HEK293T (cell line): ENCODE measurements at regions not wholly inside any gene's neighbourhood (a gene's known extent, or its start where the extent isn't known, plus 50 kb on each side); places are given as distances from the start of the nearest gene placed in this dataset.

Experiments
- BHLHE40 ChIP-seq: fragments of 450-650 bp; IDR thresholded peaks from 2 replicates; pipeline ENCODE4 v1.6.1; 2016; ENCODE audit warnings: mild to moderate bottlenecking, moderate library complexity, borderline replicate concordance
- ELF4 ChIP-seq: fragments of 450-650 bp; IDR thresholded peaks from 2 replicates; pipeline ENCODE4 v1.6.1; 2017; ENCODE audit warnings: antibody characterized with exemption
- FOXM1 ChIP-seq: fragments of 450-650 bp; IDR thresholded peaks from 2 replicates; pipeline ENCODE4 v1.6.1; 2017; ENCODE audit warnings: mild to moderate bottlenecking, borderline replicate concordance
- HDGF ChIP-seq: fragments of 450-650 bp; IDR thresholded peaks from 2 replicates; pipeline ENCODE4 v1.6.1; 2017; ENCODE audit warnings: antibody characterized with exemption, borderline replicate concordance
- L3MBTL2 ChIP-seq: fragments of 450-650 bp; conservative IDR thresholded peaks from 2 replicates; pipeline ENCODE4 v1.6.1; 2016; ENCODE audit warnings: mild to moderate bottlenecking
- LEF1 ChIP-seq: fragments of 450-650 bp; IDR thresholded peaks from 2 replicates; pipeline ENCODE4 v1.6.1; 2017; ENCODE audit warnings: mild to moderate bottlenecking, borderline replicate concordance
- NFRKB ChIP-seq: fragments of 450-650 bp; IDR thresholded peaks from 2 replicates; pipeline ENCODE4 v1.6.1; 2016; ENCODE audit warnings: mild to moderate bottlenecking, moderate library complexity
- SP1 ChIP-seq: fragments of 450-650 bp; IDR thresholded peaks from 2 replicates; pipeline ENCODE4 v1.6.1; 2017
- SUZ12 ChIP-seq: fragments of 450-650 bp; IDR thresholded peaks from 2 replicates; pipeline ENCODE4 v1.6.1; 2016; ENCODE audit warnings: mild to moderate bottlenecking
- TARDBP ChIP-seq: fragments of 450-650 bp; IDR thresholded peaks from 2 replicates; pipeline ENCODE4 v1.6.1; 2016
- ZNF384 ChIP-seq: fragments of 450-650 bp; IDR thresholded peaks from 2 replicates; pipeline ENCODE4 v1.6.1; 2016
- TF ChIP-seq, protein P1 (sequence below): fragments of 450-650 bp; IDR thresholded peaks from 2 replicates; pipeline ENCODE4 v1.6.1; 2016

DNA sequence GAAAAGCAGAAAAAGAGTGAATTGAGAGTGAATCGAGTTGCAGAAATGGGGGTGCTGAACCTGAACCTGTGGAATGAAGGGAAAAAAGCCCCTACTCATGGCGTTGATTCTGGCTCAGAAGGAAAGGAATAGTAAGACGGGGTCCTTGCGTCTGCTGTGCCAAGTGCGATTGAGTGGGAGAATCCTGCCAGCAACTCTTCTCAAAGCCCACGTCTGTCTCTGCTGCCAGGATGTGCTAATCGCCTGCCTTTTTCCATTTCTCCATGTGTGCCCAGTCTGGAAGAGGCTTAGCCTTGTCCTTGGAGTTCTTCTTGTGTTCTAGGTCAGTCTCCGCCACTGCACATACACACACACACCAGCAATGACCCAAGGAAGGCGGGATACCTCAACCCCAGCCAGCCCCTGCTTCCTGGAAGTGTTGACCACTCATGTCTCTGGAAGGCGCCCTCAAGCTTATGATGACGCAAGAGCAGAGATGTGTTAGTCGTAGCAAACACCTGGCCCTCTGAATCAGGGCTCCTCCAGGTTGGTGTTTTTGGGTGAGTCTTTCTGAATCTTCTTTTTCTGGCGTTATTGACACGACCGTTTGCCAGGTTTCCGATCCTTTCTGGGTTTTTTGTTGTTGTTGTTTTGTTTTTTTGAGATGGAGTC lies 262.4 kb upstream of the PROK2 start:
- no peak for TF ChIP-seq SP1
- no peak for TF ChIP-seq SUZ12
- TF ChIP-seq FOXM1, result no peak
- no peak for TF ChIP-seq ZNF384
- TF ChIP-seq NFRKB, result no peak
- TF ChIP-seq, protein P1, sequence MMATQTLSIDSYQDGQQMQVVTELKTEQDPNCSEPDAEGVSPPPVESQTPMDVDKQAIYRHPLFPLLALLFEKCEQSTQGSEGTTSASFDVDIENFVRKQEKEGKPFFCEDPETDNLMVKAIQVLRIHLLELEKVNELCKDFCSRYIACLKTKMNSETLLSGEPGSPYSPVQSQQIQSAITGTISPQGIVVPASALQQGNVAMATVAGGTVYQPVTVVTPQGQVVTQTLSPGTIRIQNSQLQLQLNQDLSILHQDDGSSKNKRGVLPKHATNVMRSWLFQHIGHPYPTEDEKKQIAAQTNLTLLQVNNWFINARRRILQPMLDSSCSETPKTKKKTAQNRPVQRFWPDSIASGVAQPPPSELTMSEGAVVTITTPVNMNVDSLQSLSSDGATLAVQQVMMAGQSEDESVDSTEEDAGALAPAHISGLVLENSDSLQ, result no peak
- no peak for TF ChIP-seq LEF1
- no peak for TF ChIP-seq L3MBTL2
- no peak for TF ChIP-seq ELF4
- no peak for TF ChIP-seq TARDBP
- TF ChIP-seq BHLHE40, result no peak
- TF ChIP-seq HDGF, result no peak
